GM23338 (cell line): ENCODE measurements at regions not wholly inside any gene's neighbourhood (a gene's known extent, or its start where the extent isn't known, plus 50 kb on each side); places are given as distances from the start of the nearest gene placed in this dataset.

Experiments used
- ATAC-seq: fragments of 200-7000 bp; cut with Tn5 transposase; 3 replicates; pipeline ENCODE4 v1.9.1; 2020
- DNase-seq: peaks from one replicate; pipeline ENCODE4 v3.0.0-alpha.2; 2015; ENCODE audit warnings: low spot score
- H2AFZ ChIP-seq: fragments of 200-600 bp; sonication (generic); 2 replicates; pipeline ENCODE4 v1.8.0; 2016; ENCODE audit warnings: antibody characterized with exemption, mild to moderate bottlenecking, moderate library complexity
- H3F3A ChIP-seq: fragments of 200-600 bp; sonication (generic); replicated peaks from 2 replicates; pipeline ENCODE4 v1.8.0; 2017; ENCODE audit warnings: antibody characterized with exemption, mixed run types, low read depth
- H3K27ac ChIP-seq: fragments of 200-600 bp; sonication (generic); 2 replicates; pipeline ENCODE4 v1.6.1; 2016; ENCODE audit warnings: low read depth
- H3K27me3 ChIP-seq: fragments of 200-600 bp; sonication (generic); 2 replicates; pipeline ENCODE4 v1.8.0; 2016; ENCODE audit warnings: mild to moderate bottlenecking, mixed run types, moderate library complexity; ENCODE audit not compliant: insufficient read depth
- H3K36me3 ChIP-seq: fragments of 200-600 bp; sonication (generic); 2 replicates; pipeline ENCODE4 v1.8.0; 2016; ENCODE audit warnings: mild to moderate bottlenecking; ENCODE audit not compliant: insufficient read depth
- H3K4me1 ChIP-seq: fragments of 200-600 bp; sonication (generic); 2 replicates; pipeline ENCODE4 v1.8.0; 2016; ENCODE audit warnings: mild to moderate bottlenecking, moderate library complexity; ENCODE audit not compliant: insufficient read depth
- H3K4me2 ChIP-seq: fragments of 200-600 bp; sonication (generic); 2 replicates; pipeline ENCODE4 v1.7.1; 2017; ENCODE audit warnings: mixed run types
- H3K4me3 ChIP-seq: fragments of 200-600 bp; sonication (generic); 2 replicates; pipeline ENCODE4 v1.6.1; 2016; ENCODE audit warnings: mixed run types
- H3K79me2 ChIP-seq: fragments of 200-600 bp; sonication (generic); replicated peaks from 2 replicates; pipeline ENCODE4 v1.8.0; 2017; ENCODE audit warnings: mild to moderate bottlenecking; ENCODE audit not compliant: insufficient read depth
- H3K9me2 ChIP-seq: fragments of 200-600 bp; sonication (generic); 2 replicates; pipeline ENCODE4 v1.8.0; 2017; ENCODE audit not compliant: insufficient read depth
- H4K20me1 ChIP-seq: fragments of 200-600 bp; sonication (generic); replicated peaks from 2 replicates; pipeline ENCODE4 v1.8.0; 2017; ENCODE audit warnings: mild to moderate bottlenecking; ENCODE audit not compliant: insufficient read depth
- H3K27ac Mint-ChIP-seq: 2 replicates; pipeline ENCODE4 v1.8.0; 2020; ENCODE audit warnings: inconsistent platforms, mild to moderate bottlenecking, moderate library complexity, mixed read lengths
- H3K27me3 Mint-ChIP-seq: 3 replicates; pipeline ENCODE4 v1.8.0; 2022; ENCODE audit warnings: low read depth, mild to moderate bottlenecking, moderate library complexity, mixed read lengths, inconsistent platforms; ENCODE audit not compliant: insufficient read depth, poor library complexity
- H3K36me3 Mint-ChIP-seq: 3 replicates; pipeline ENCODE4 v1.8.0; 2021; ENCODE audit warnings: low read depth, mild to moderate bottlenecking, inconsistent platforms, moderate library complexity, mixed read lengths
- H3K4me1 Mint-ChIP-seq: 3 replicates; pipeline ENCODE4 v1.8.0; 2020; ENCODE audit warnings: mild to moderate bottlenecking, inconsistent platforms, mixed read lengths
- H3K4me3 Mint-ChIP-seq: 3 replicates; pipeline ENCODE4 v1.8.0; 2021; ENCODE audit warnings: moderate library complexity, mild to moderate bottlenecking, inconsistent platforms, mixed read lengths
- H3K9me3 Mint-ChIP-seq: 3 replicates; pipeline ENCODE4 v1.8.0; 2020; ENCODE audit warnings: moderate library complexity, mild to moderate bottlenecking, inconsistent platforms, mixed read lengths
- CREB1 ChIP-seq: fragments of 250-450 bp; sonication (Bioruptor Pico); IDR thresholded peaks from 2 replicates; pipeline ENCODE4 v1.5.0; 2020; ENCODE audit warnings: low read depth, mild to moderate bottlenecking, moderate library complexity
- EZH2 ChIP-seq: fragments of 200-600 bp; sonication (generic); IDR thresholded peaks from one replicate; pipeline ENCODE4 v1.8.0; 2017; ENCODE audit warnings: antibody characterized with exemption, mild to moderate bottlenecking, low read depth; ENCODE audit not compliant: unreplicated experiment
- EZH2phosphoT487 ChIP-seq: fragments of 200-600 bp; sonication (generic); IDR thresholded peaks from one replicate; pipeline ENCODE4 v1.8.1; 2018; ENCODE audit warnings: antibody characterized with exemption; ENCODE audit not compliant: unreplicated experiment
- JUNB ChIP-seq: IDR thresholded peaks from one replicate; pipeline ENCODE4 v1.6.1; 2016; ENCODE audit warnings: antibody characterized with exemption; ENCODE audit not compliant: unreplicated experiment
- NANOG ChIP-seq: IDR thresholded peaks from 2 replicates; pipeline ENCODE4 v1.6.1; 2016; ENCODE audit warnings: antibody characterized with exemption, borderline replicate concordance
- POLR2AphosphoS5 ChIP-seq: IDR thresholded peaks from 2 replicates; pipeline ENCODE4 v1.6.1; 2016; ENCODE audit warnings: antibody characterized with exemption, low read depth
- STAT1 ChIP-seq: IDR thresholded peaks from one replicate; pipeline ENCODE4 v1.6.1; 2016; ENCODE audit warnings: antibody characterized with exemption; ENCODE audit not compliant: unreplicated experiment
- ZNF114 ChIP-seq: fragments of 250-450 bp; sonication (Bioruptor Pico); IDR thresholded peaks from 2 replicates; pipeline ENCODE4 v1.5.0; 2020; ENCODE audit warnings: mild to moderate bottlenecking, moderate library complexity
- ZNF331 ChIP-seq: fragments of 250-450 bp; sonication (Bioruptor Pico); IDR thresholded peaks from 2 replicates; pipeline ENCODE4 v1.5.0; 2020; ENCODE audit warnings: low read depth, mild to moderate bottlenecking, moderate library complexity
- ZNF462 ChIP-seq: fragments of 250-450 bp; sonication (Bioruptor Pico); IDR thresholded peaks from 2 replicates; pipeline ENCODE4 v1.5.0; 2020; ENCODE audit warnings: mild to moderate bottlenecking, moderate library complexity
- TF ChIP-seq, protein P1 (sequence below): IDR thresholded peaks from one replicate; pipeline ENCODE4 v1.6.1; 2018; ENCODE audit warnings: antibody characterized with exemption; ENCODE audit not compliant: unreplicated experiment
- TF ChIP-seq, protein P2 (sequence below): IDR thresholded peaks from 2 replicates; pipeline ENCODE4 v1.6.1; 2016; ENCODE audit warnings: antibody characterized with exemption
- TF ChIP-seq, protein P3 (sequence below), 2 experiments: fragments of 200-600 bp in 1 of 2; sonication (generic) in 1 of 2; conservative IDR thresholded peaks; 2 replicates each; pipeline versions ENCODE4 v1.5.1 to v1.6.1; 2016 to 2017; ENCODE audit warnings: antibody characterized with exemption in 2 of 2, low read depth in 2 of 2, mild to moderate bottlenecking in 2 of 2, moderate library complexity in 1 of 2

- Histone ChIP-seq H3K27me3 (peaks cover 100% of the 10 kb centered on the region), H3K4me3 (no peak overlapping the region), H3K79me2 (no peaks in the 10 kb centered on the region), H3K4me1 (no peaks in the 10 kb centered on the region), H3K36me3 (no peaks in the 10 kb centered on the region), H3F3A (no peaks in the 10 kb centered on the region), H2AFZ (no peak overlapping the region), H3K27ac (no peak overlapping the region), H4K20me1 (peaks cover 3% of the 10 kb centered on the region; the same call in 1 of the 2 replicates), H3K9me2 (no peaks in the 10 kb centered on the region), H3K4me2 (no peak overlapping the region)
- TF ChIP-seq ZNF331 (CRISPR knock-in tag) (no peak), NANOG (no peak), STAT1 (no peak), EZH2phosphoT487 (no peak), EZH2 (no peak), JUNB (no peak), POLR2AphosphoS5 (no peak), ZNF462 (CRISPR knock-in tag) (no peak), CREB1 (CRISPR knock-in tag) (no peak), ZNF114 (CRISPR knock-in tag) (no peak)
- TF ChIP-seq, protein P1, sequence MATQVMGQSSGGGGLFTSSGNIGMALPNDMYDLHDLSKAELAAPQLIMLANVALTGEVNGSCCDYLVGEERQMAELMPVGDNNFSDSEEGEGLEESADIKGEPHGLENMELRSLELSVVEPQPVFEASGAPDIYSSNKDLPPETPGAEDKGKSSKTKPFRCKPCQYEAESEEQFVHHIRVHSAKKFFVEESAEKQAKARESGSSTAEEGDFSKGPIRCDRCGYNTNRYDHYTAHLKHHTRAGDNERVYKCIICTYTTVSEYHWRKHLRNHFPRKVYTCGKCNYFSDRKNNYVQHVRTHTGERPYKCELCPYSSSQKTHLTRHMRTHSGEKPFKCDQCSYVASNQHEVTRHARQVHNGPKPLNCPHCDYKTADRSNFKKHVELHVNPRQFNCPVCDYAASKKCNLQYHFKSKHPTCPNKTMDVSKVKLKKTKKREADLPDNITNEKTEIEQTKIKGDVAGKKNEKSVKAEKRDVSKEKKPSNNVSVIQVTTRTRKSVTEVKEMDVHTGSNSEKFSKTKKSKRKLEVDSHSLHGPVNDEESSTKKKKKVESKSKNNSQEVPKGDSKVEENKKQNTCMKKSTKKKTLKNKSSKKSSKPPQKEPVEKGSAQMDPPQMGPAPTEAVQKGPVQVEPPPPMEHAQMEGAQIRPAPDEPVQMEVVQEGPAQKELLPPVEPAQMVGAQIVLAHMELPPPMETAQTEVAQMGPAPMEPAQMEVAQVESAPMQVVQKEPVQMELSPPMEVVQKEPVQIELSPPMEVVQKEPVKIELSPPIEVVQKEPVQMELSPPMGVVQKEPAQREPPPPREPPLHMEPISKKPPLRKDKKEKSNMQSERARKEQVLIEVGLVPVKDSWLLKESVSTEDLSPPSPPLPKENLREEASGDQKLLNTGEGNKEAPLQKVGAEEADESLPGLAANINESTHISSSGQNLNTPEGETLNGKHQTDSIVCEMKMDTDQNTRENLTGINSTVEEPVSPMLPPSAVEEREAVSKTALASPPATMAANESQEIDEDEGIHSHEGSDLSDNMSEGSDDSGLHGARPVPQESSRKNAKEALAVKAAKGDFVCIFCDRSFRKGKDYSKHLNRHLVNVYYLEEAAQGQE = no peak
- TF ChIP-seq, protein P2, sequence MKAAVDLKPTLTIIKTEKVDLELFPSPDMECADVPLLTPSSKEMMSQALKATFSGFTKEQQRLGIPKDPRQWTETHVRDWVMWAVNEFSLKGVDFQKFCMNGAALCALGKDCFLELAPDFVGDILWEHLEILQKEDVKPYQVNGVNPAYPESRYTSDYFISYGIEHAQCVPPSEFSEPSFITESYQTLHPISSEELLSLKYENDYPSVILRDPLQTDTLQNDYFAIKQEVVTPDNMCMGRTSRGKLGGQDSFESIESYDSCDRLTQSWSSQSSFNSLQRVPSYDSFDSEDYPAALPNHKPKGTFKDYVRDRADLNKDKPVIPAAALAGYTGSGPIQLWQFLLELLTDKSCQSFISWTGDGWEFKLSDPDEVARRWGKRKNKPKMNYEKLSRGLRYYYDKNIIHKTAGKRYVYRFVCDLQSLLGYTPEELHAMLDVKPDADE = no peak
- TF ChIP-seq, protein P3, sequence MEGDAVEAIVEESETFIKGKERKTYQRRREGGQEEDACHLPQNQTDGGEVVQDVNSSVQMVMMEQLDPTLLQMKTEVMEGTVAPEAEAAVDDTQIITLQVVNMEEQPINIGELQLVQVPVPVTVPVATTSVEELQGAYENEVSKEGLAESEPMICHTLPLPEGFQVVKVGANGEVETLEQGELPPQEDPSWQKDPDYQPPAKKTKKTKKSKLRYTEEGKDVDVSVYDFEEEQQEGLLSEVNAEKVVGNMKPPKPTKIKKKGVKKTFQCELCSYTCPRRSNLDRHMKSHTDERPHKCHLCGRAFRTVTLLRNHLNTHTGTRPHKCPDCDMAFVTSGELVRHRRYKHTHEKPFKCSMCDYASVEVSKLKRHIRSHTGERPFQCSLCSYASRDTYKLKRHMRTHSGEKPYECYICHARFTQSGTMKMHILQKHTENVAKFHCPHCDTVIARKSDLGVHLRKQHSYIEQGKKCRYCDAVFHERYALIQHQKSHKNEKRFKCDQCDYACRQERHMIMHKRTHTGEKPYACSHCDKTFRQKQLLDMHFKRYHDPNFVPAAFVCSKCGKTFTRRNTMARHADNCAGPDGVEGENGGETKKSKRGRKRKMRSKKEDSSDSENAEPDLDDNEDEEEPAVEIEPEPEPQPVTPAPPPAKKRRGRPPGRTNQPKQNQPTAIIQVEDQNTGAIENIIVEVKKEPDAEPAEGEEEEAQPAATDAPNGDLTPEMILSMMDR (conservative IDR thresholded peaks at IDR 0.05; ENCODE audit: low read depth in 2 of 2) = no peak
- Mint-ChIP-seq H3K4me1 (no peaks in the 10 kb centered on the region), H3K9me3 (no peaks in the 10 kb centered on the region), H3K27ac (no peak overlapping the region), H3K4me3 (no peak overlapping the region), H3K36me3 (no peaks in the 10 kb centered on the region), H3K27me3 (peaks cover 99% of the 10 kb centered on the region)
- DNase-seq (no peak), ATAC-seq (no peak)
Measured at GRCh38 chr22:22408269-22408668, 100.3 kb downstream of the ZNF280B start.
